Thoracic aorta (tissue), 2 donors: ENCODE measurements at regions not wholly inside any gene's neighbourhood (a gene's known extent, or its start where the extent isn't known, plus 50 kb on each side); places are given as distances from the start of the nearest gene placed in this dataset.
A peak's percentile ranks its signal among the peaks of the same experiment; 100 is the strongest.

ENCODE experiments used
- ATAC-seq: fragments of 150-250 bp; one replicate; pipeline ENCODE4 v1.8.0; 2017; ENCODE audit warnings: low read depth; ENCODE audit not compliant: insufficient number of reproducible peaks, low FRiP score
- DNase-seq: peaks from one replicate; pipeline ENCODE4 v3.0.0-alpha.2; 2020; ENCODE audit warnings: low spot score
- H3K27ac ChIP-seq, 2 donors: fragments of 200-600 bp; sonication (generic); 1 replicate in 1 of 2; 2 replicates in 1 of 2; pipeline ENCODE4 v1.5.1; 2016; ENCODE audit warnings: mild to moderate bottlenecking in 2 of 2, moderate library complexity in 2 of 2
- H3K27me3 ChIP-seq: fragments of 200-600 bp; sonication (generic); replicated peaks from 2 replicates; pipeline ENCODE4 v1.6.0; 2016; ENCODE audit warnings: mild to moderate bottlenecking; ENCODE audit not compliant: insufficient read depth
- H3K36me3 ChIP-seq: fragments of 200-600 bp; sonication (generic); one replicate; pipeline ENCODE4 v1.5.1; 2016
- H3K4me1 ChIP-seq, 2 donors: fragments of 200-600 bp; sonication (generic); 1 replicate in 1 of 2; 2 replicates in 1 of 2; pipeline versions ENCODE4 v1.5.1 to v1.6.0; 2016; ENCODE audit warnings: low read depth in 2 of 2, mild to moderate bottlenecking in 1 of 2; ENCODE audit not compliant: control insufficient read depth in 1 of 2
- H3K4me3 ChIP-seq: fragments of 200-600 bp; sonication (generic); 2 replicates; pipeline ENCODE4 v1.5.1; 2016; ENCODE audit warnings: mild to moderate bottlenecking
- H3K9me3 ChIP-seq: fragments of 200-600 bp; sonication (generic); 2 replicates; pipeline ENCODE4 v1.5.1; 2016
- TF ChIP-seq, protein P1 (sequence below): fragments of 200-600 bp; sonication (generic); IDR thresholded peaks from one replicate; pipeline ENCODE4 v1.5.1; 2019; ENCODE audit warnings: antibody characterized with exemption

- H3K27me3 ChIP-seq = no peaks in the 10 kb centered on the region
- ATAC-seq (no peak), DNase-seq (no peak)
- H3K4me1 ChIP-seq = peaks cover 11 to 25% of the 10 kb centered on the region in 2 donors
- H3K36me3 ChIP-seq = no peaks in the 10 kb centered on the region
- TF ChIP-seq, protein P1, sequence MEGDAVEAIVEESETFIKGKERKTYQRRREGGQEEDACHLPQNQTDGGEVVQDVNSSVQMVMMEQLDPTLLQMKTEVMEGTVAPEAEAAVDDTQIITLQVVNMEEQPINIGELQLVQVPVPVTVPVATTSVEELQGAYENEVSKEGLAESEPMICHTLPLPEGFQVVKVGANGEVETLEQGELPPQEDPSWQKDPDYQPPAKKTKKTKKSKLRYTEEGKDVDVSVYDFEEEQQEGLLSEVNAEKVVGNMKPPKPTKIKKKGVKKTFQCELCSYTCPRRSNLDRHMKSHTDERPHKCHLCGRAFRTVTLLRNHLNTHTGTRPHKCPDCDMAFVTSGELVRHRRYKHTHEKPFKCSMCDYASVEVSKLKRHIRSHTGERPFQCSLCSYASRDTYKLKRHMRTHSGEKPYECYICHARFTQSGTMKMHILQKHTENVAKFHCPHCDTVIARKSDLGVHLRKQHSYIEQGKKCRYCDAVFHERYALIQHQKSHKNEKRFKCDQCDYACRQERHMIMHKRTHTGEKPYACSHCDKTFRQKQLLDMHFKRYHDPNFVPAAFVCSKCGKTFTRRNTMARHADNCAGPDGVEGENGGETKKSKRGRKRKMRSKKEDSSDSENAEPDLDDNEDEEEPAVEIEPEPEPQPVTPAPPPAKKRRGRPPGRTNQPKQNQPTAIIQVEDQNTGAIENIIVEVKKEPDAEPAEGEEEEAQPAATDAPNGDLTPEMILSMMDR = no peak
- no peaks in the 10 kb centered on the region for H3K9me3 ChIP-seq
- H3K4me3 ChIP-seq = no peak overlapping the region
- H3K27ac ChIP-seq = no peak overlapping the region
Observed at GRCh38 chr17:77809814-77810213, 148.7 kb upstream of the TNRC6C start.

- no peaks in the 10 kb centered on the region for H3K36me3 ChIP-seq
- DNase-seq = no peak
Observed at GRCh38 chr17:77810536-77810935, 148.0 kb upstream of the TNRC6C start.

DNA sequence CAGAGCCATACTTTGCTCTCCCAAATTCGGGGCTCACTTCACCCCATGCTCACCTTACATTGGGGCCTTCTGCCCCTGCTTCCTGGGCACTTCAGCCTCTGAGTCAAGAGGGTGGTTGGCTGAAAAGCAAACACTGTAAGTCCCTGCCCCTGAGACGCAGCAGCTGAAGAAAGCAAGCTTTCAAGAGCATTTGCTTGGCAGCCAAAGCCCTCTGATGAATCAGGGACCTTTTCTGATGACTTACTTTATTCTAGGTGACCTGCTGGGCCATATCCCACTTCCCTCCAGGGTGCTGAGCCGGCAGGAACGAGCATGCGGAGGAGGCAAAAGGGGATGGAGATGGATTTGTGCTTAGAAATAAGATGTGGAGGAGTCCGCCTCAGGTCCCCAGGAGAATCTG, 147.0 kb upstream of the TNRC6C start:
- no peak for ATAC-seq
- H3K27me3 ChIP-seq = no peaks in the 10 kb centered on the region
- H3K9me3 ChIP-seq = no peaks in the 10 kb centered on the region
- TF ChIP-seq, protein P1 = no peak
- DNase-seq = no peak
- peak overlapping the region; percentile 43 to 68 for H3K27ac ChIP-seq
- no peaks in the 10 kb centered on the region for H3K36me3 ChIP-seq
- H3K4me3 ChIP-seq = no peak overlapping the region
- peaks cover 11 to 25% of the 10 kb centered on the region in 2 donors for H3K4me1 ChIP-seq

More at GRCh38 chr17:77810536-77810935, 148.0 kb upstream of the TNRC6C start:
- Histone ChIP-seq H3K4me1 (peaks cover 11 to 25% of the 10 kb centered on the region in 2 donors), H3K4me3 (no peak overlapping the region), H3K27me3 (no peaks in the 10 kb centered on the region), H3K9me3 (no peaks in the 10 kb centered on the region), H3K27ac (peak overlapping the region in 1 of 2 donors; percentile 43)
- ATAC-seq = peak; percentile 82
- TF ChIP-seq, protein P1 = no peak

DNA sequence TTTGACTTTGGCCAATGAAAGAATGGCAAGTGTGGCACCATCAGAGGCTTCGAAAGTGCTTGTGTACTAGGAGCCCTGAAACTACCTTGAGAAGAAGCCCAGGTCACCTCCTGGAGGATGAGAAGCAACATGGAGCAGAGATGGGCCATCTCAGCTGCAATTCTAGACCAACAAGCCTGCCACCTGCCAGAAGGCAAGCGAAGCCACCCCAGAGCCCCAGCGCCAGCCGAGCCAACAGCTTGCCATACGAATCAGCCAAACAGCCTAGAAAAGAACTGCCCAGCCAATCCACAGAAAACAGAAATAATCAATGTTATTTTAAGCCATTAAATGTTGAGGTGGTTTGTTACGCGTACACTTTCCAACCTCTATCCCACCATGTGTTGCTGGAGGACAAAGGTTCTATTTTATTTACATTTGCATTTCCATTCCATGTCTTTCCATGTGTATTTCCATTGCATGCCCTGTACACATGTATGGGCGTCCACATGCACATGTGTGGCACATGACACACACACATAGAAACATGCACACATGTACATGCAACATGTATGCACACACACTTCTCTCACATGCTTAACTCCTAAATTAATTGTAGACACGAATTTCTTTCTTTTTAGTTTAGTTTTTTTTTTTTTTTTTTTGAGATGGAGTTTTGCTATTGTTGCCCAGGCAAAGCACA, 144.3 kb upstream of the TNRC6C start:
- Histone ChIP-seq H3K27me3 (no peaks in the 10 kb centered on the region), H3K4me3 (no peak overlapping the region), H3K4me1 (peaks cover 11 to 25% of the 10 kb centered on the region in 2 donors), H3K27ac (no peak overlapping the region), H3K36me3 (no peaks in the 10 kb centered on the region), H3K9me3 (no peaks in the 10 kb centered on the region)
- ATAC-seq (no peak), DNase-seq (no peak)
- TF ChIP-seq, protein P1 = no peak

DNA sequence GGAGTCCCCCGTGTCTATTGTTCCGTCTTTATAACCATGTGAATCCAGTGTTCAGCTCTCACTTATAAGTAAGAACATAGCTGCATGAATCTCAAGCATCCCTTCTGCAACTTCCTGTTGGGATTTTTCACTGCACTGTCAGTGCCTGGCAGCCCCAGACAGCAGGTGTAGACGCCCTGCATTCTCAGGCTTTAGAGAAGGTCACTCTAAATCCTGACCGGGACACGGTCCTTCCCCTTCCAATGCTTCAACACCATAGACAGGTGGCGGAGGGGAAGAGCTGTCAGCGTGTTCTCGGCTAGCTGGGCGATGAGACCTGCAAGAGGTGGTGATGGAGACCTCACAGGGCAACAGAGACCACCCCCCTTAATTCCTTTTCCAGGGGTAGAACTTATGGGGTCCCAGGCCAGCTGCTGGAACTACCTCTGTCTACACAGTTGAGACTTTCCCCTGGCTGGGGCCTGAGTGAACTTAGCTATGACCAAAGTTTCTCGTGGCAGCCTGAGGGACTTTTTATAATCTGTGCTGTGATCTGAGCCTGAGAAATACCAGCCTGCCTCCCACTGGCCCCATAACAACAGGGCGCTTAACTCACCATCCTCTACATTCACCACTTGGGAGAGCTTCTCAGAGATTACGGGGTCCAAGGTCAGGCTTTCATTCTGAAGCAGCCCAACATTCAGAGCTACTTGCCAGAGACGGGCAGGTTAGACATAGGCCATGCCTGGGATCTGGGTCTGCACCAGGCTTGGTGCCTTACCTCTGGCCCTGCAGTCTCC, 143.2 kb upstream of the TNRC6C start:
- no peaks in the 10 kb centered on the region for H3K36me3 ChIP-seq
- H3K4me1 ChIP-seq = peaks cover 11 to 21% of the 10 kb centered on the region in 2 donors
- H3K27ac ChIP-seq = no peak overlapping the region
- TF ChIP-seq, protein P1 = no peak
- H3K27me3 ChIP-seq = no peaks in the 10 kb centered on the region
- H3K4me3 ChIP-seq = no peak overlapping the region
- ATAC-seq (no peak), DNase-seq (no peak)
- H3K9me3 ChIP-seq = no peaks in the 10 kb centered on the region
